Body of pancreas (tissue), 4 donors: ENCODE measurements at regions not wholly inside any gene's neighbourhood (a gene's known extent, or its start where the extent isn't known, plus 50 kb on each side); places are given as distances from the start of the nearest gene placed in this dataset.

ENCODE experiments used
- ATAC-seq: fragments of 150-250 bp; one replicate; pipeline ENCODE4 v1.9.1; 2016
- DNase-seq, 4 donors: peaks; one replicate each; pipeline ENCODE4 v3.0.0-alpha.2; 2019
- H3K27ac ChIP-seq, 4 donors: fragments of 200-600 bp; sonication (generic); 1 replicate in 3 of 4; 2 replicates in 1 of 4; pipeline versions ENCODE4 v1.5.1 to v1.6.1; 2016 to 2019; ENCODE audit warnings: mild to moderate bottlenecking in 1 of 4, mixed read lengths in 1 of 4, moderate library complexity in 1 of 4
- H3K27me3 ChIP-seq, 2 donors: fragments of 200-600 bp; sonication (generic); one replicate each; pipeline ENCODE4 v1.6.0; 2016; ENCODE audit warnings: mild to moderate bottlenecking in 1 of 2
- H3K36me3 ChIP-seq, 2 donors: fragments of 200-600 bp; sonication (generic); replicated peaks in 1 of 2; 2 replicates each; pipeline ENCODE4 v1.5.1; 2016; ENCODE audit warnings: low read depth in 2 of 2; ENCODE audit not compliant: insufficient read depth in 1 of 2
- H3K4me1 ChIP-seq: fragments of 200-600 bp; sonication (generic); one replicate; pipeline ENCODE4 v1.6.0; 2016
- H3K4me3 ChIP-seq, 2 donors: fragments of 200-600 bp; sonication (generic); 1 replicate in 1 of 2; 2 replicates in 1 of 2; pipeline ENCODE4 v1.5.1; 2016 to 2019
- H3K9me3 ChIP-seq, 3 donors: fragments of 200-600 bp; sonication (generic); 1 replicate in 2 of 3; 2 replicates in 1 of 3; pipeline ENCODE4 v1.5.1; 2016
- CTCF ChIP-seq, 7 experiments: fragments of 450-650 bp in 4 of 7; fragments of 200-600 bp in 3 of 7; sonication (generic) in 3 of 7; IDR thresholded peaks; one replicate each; pipeline ENCODE4 v1.5.1; 2016 to 2019; ENCODE audit warnings: antibody characterized with exemption in 7 of 7
- POLR2A ChIP-seq, 3 donors: fragments of 450-650 bp; IDR thresholded peaks; one replicate each; pipeline ENCODE4 v1.6.1; 2016; ENCODE audit warnings: antibody characterized with exemption in 3 of 3, mild to moderate bottlenecking in 2 of 3
- WGBS, 2 donors: methylation state at CpG; one replicate each; pipeline ENCODE4 v1.1.5; 2017; 5-methylcytosine and 5-hydroxymethylcytosine counted together
- intact Hi-C: fragments of 100-400 bp; cut with DNase I; formaldehyde crosslinking; loops from one replicate; pipeline ENCODE4 v1.15.1; 2023

- Histone ChIP-seq H3K27ac (no peak overlapping the region), H3K27me3 (no peaks in the 10 kb centered on the region), H3K36me3 (no peaks in the 10 kb centered on the region), H3K9me3 (no peaks in the 10 kb centered on the region), H3K4me3 (no peak overlapping the region), H3K4me1 (no peaks in the 10 kb centered on the region)
- TF ChIP-seq POLR2A (IDR thresholded peaks at IDR 0.05) (no peak), CTCF (IDR thresholded peaks at IDR 0.05) (no peak)
- DNase-seq (no peak), ATAC-seq (no peak)
- intact Hi-C loops, result no loop called here
- 55 to 69% methylated on average over 3 of the region's 3 CpGs for WGBS, 2 donors
These were observed 774.7 kb downstream of the METTL4 start for GRCh38 chr18:1796636-1797035.

- H3K27me3 ChIP-seq, result no peaks in the 10 kb centered on the region
- H3K4me3 ChIP-seq, result no peak overlapping the region
- no peaks in the 10 kb centered on the region for H3K36me3 ChIP-seq
- 21 to 28% methylated on average over 2 of the region's 2 CpGs for WGBS, 2 donors
- no peak for TF ChIP-seq POLR2A (IDR thresholded peaks at IDR 0.05)
- no peak for TF ChIP-seq CTCF (IDR thresholded peaks at IDR 0.05)
- no peak for ATAC-seq
- no peak overlapping the region for H3K27ac ChIP-seq
- no peak for DNase-seq
- intact Hi-C loops, result no loop called here
- no peaks in the 10 kb centered on the region for H3K4me1 ChIP-seq
- no peaks in the 10 kb centered on the region for H3K9me3 ChIP-seq
These were observed 774.1 kb downstream of the METTL4 start for GRCh38 chr18:1797235-1797634.

- 57 to 63% methylated on average over 4 of the region's 4 CpGs for WGBS, 2 donors
- ATAC-seq, result no peak
- H3K4me1 ChIP-seq, result no peaks in the 10 kb centered on the region
- no peaks in the 10 kb centered on the region for H3K27me3 ChIP-seq
- no peak for TF ChIP-seq CTCF (IDR thresholded peaks at IDR 0.05)
- TF ChIP-seq POLR2A (IDR thresholded peaks at IDR 0.05), result no peak
- no peak overlapping the region for H3K27ac ChIP-seq
- intact Hi-C loops, result no loop called here
- no peak overlapping the region for H3K4me3 ChIP-seq
- H3K36me3 ChIP-seq, result no peaks in the 10 kb centered on the region
- DNase-seq, result no peak
- no peaks in the 10 kb centered on the region for H3K9me3 ChIP-seq
These were observed 765.8 kb downstream of the METTL4 start for GRCh38 chr18:1805521-1805920.

GRCh38 chr18:1806884-1807615, 764.3 kb downstream of the METTL4 start:
- intact Hi-C loops, result no loop called here
- ATAC-seq, result no peak
- no peak overlapping the region for H3K4me3 ChIP-seq
- H3K36me3 ChIP-seq, result no peaks in the 10 kb centered on the region
- no peak for DNase-seq
- no peaks in the 10 kb centered on the region for H3K27me3 ChIP-seq
- TF ChIP-seq CTCF (IDR thresholded peaks at IDR 0.05) (no peak), POLR2A (IDR thresholded peaks at IDR 0.05) (no peak)
- H3K4me1 ChIP-seq, result no peaks in the 10 kb centered on the region
- H3K27ac ChIP-seq, result no peak overlapping the region
- no peaks in the 10 kb centered on the region for H3K9me3 ChIP-seq
- whole genome bisulfite sequencing, 2 donors, result 76 to 78% methylated on average over 7 of the region's 7 CpGs

- no peak overlapping the region for H3K4me3 ChIP-seq
- no peaks in the 10 kb centered on the region for H3K9me3 ChIP-seq
- H3K36me3 ChIP-seq, result no peaks in the 10 kb centered on the region
- intact Hi-C loops, result no loop called here
- H3K27ac ChIP-seq, result no peak overlapping the region
- no peak for ATAC-seq
- no peaks in the 10 kb centered on the region for H3K4me1 ChIP-seq
- DNase-seq, result no peak
- H3K27me3 ChIP-seq, result no peaks in the 10 kb centered on the region
- TF ChIP-seq POLR2A (IDR thresholded peaks at IDR 0.05) (no peak), CTCF (IDR thresholded peaks at IDR 0.05) (no peak)
- 68 to 75% methylated on average over 5 of the region's 5 CpGs for WGBS, 2 donors
These were observed 760.0 kb downstream of the METTL4 start for GRCh38 chr18:1811282-1811681.
